ENCODE measurements at regions not wholly inside any gene's neighbourhood (a gene's known extent, or its start where the extent isn't known, plus 50 kb on each side); places are given as distances from the start of the nearest gene placed in this dataset.

GRCh38 chr1:4565801-4566449 is 88.5 kb upstream of the AJAP1 start:
- TF ChIP-seq POLR2A (IDR thresholded peaks at IDR 0.05; ENCODE audit: low read length) (no peak), GATA1 (IDR thresholded peaks at IDR 0.05; ENCODE audit: low read depth, low read length) (no peak)

All from erythroblast (primary cell).